Frontal cortex (tissue), 3 donors: ENCODE measurements at regions not wholly inside any gene's neighbourhood (a gene's known extent, or its start where the extent isn't known, plus 50 kb on each side); places are given as distances from the start of the nearest gene placed in this dataset.
A peak's percentile ranks its signal among the peaks of the same experiment; 100 is the strongest.
"Not testable (repeated sequence)": the region's sequence is repeated elsewhere in the genome, so short reads cannot be mapped to it uniquely, and the experiment has no call there.

ENCODE experiments used
- DNase-seq, 2 donors: peaks; one replicate each; pipeline ENCODE4 v3.0.0; 2012; ENCODE audit warnings: low spot score in 2 of 2
- FAIRE-seq: peaks from 2 replicates; lab custom pipeline; 2012; peaks lifted over from hg19 to GRCh38; lab: Jason Lieb, UNC
- donor health status: control.
- donor health status: control.
- donor health status: control.

- DNase-seq (no peak), FAIRE-seq (no peak)
Observed at GRCh38 chr7:68744036-68744435, 854.2 kb upstream of the AUTS2 start.

DNA sequence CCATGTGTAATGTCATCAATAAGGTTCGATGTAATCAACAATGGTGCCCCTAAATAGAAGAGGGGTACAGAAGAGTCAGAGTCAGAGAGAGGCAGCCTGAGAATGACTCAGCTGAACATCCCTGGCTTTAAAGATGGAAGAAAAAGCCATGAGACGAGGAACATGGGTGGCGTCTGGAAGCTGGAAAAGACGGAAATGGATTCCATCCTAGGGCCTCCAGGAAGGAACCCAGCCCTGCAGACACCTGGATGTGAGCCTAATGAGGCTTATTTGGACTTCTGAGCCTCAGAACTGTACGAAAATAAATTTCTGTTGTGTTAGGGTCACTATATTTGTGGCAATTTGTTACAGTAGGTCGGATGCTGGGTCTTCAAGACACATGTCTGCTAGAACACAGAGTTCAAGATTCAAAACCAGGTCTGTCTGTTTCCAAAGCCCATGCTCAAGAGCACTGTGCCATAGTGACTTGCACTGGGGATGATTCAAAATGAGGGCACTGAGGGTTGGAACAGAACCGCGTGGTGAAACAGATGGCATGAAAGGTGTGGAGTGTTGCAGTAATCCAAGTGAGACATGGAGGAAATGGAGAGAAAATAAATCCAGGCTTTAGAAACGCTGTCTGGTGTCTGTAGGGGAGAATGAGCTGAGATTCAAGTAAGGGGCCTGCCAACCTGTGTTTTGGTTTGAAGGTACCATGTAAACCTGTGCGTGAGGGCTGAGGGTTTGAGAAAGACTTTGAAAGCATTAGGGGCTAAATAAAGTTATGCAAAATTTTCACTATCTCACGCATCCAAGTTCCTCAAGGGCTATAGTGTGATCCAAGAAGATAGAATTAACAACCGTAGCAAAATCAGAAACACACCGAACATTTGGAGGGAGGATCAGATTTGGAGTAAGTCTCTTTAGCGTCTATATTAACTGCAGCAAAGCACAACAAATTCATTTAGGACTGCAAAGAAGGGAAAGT, 849.1 kb upstream of the AUTS2 start:
- DNase-seq (no peak), FAIRE-seq (no peak)

GRCh38 chr7:68752485-68753178, 845.6 kb upstream of the AUTS2 start:
- FAIRE-seq (no peak), DNase-seq (no peak)

GRCh38 chr7:68754414-68754813, 843.9 kb upstream of the AUTS2 start:
- no peak for FAIRE-seq

GRCh38 chr7:68756986-68757495, 841.2 kb upstream of the AUTS2 start:
- no peak for FAIRE-seq
- DNase-seq, result no peak

More at GRCh38 chr7:68754414-68754813, 843.9 kb upstream of the AUTS2 start:
- no peak for DNase-seq

- FAIRE-seq (no peak), DNase-seq (no peak)
Observed at GRCh38 chr7:68760556-68760955, 837.7 kb upstream of the AUTS2 start.

DNA sequence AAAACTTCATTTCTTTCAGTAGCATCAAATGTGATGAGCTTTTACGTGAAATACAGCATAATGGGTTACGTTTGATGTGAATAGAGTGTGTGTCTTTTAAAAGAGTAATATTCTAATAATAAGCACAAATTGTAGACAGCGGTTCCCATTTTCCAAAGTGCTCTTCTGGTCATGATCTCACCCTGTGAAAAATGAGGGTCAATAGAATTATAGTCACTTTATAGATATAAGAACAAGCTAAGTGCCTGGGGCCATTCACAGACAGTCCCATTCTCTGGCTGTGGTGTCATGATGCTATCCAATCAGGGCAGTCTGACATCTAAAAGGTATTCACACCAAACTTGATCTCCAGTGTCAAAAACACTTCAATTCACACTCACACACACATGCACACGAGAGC, 830.8 kb upstream of the AUTS2 start:
- FAIRE-seq, result no peak
- DNase-seq, result no peak

- peak; percentile 8 to 32 for DNase-seq
- no peak for FAIRE-seq
Observed at GRCh38 chr7:68770649-68771048, 827.6 kb upstream of the AUTS2 start.

- DNase-seq (no peak), FAIRE-seq (no peak)
Observed at GRCh38 chr7:68776326-68776725, 821.9 kb upstream of the AUTS2 start.

DNA sequence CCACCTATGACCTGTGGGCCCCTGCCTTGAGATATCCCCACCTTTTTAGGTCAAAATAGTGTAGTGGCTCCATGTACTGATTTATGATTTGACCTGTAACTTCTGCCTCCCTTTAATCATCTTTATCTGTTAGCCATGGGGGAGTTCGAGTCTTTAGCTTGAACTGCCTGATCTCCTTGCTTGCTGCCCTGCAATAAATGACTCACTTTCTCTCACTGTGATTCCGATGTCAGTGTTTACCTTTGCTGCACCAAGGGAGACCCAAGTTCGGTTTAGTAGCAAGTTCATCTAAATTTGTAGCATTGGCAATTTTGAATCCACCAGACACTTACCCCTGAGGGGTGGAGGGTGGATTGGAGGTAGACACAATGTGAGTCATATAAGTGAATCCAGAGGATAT, 814.6 kb upstream of the AUTS2 start:
- FAIRE-seq, result no peak
- DNase-seq, result no peak

DNA sequence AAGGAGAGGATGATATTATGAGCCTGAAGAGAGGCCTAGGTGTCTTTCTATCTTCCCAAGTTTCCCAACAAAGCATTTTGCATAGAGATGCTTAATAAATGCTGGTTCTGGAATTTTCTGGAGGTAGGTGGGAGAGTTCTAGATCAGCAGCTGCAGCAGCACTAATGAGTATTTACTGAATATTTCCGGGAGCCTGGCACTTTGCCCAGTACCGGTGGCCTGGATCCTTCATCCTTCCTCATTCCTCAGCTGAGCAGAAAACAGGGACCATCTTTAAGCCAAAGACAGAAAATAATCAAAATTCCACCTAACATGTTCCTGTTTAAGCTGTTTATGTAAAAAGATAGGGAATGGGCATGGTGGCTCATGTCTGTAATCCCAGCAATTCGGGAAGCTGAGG, 813.2 kb upstream of the AUTS2 start:
- DNase-seq, result no peak
- no peak for FAIRE-seq

DNA sequence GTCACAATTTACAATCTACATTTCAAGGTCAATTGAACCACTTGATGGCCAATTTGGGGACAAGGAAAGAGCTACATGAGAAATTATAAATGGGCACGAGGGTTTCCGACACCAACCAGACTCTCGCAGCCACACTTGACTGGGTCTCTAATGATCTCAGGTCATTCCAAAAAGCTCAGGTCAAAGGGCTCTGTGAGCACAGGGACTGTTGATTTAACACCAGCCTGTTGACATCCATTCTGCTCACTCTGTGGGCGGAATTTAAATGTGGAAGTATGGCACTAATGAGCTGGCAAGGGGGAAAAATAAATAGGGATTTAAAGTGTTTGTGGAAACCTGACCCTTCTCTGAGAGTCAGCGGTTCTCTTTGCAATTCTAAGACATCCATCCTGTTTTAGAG, 810.7 kb upstream of the AUTS2 start:
- DNase-seq (no peak), FAIRE-seq (no peak)

- FAIRE-seq, DNase-seq: not testable (repeated sequence)
Observed at GRCh38 chr7:68788529-68788928, 809.7 kb upstream of the AUTS2 start.

DNA sequence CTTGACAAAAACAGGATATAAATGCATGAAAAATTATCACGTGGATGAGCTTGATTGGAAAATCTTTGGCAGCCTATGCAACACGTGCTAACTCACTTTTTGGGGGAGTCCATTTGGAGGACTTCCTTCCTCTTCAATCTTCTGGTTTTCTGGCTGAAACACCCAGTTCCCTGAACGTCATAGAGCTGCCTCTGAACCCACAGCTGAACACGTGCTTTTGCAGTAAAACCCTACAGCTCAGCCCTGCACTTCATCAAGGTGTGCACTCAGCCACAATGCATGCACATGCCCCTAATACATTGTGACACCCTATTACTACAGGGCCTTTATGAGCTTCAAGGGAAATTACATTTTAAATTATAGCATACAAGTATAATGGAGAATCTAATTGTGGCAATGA, 808.7 kb upstream of the AUTS2 start:
- FAIRE-seq (no peak), DNase-seq (no peak)

DNA sequence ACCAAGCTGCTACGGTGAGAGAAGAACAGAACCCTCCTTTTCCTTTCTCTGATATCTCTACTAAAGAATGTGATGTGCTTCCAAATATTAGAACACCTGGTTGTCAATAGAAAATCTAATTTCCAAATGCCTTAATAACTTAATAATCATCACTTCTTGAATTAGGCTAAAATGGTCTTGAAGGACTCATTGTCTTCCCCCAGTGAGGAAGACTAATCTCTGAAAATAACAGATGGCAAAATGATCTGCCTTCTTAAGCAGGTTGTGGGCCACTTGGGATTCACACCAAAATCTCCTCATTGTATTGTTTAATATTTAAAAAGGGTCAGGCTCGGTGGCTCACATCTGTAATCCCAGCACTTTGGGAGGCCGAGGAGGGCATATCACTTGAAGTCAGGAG, 805.9 kb upstream of the AUTS2 start:
- no peak for DNase-seq
- FAIRE-seq, result no peak

- FAIRE-seq, result no peak
- DNase-seq, result no peak
Observed at GRCh38 chr7:68793513-68793912, 804.8 kb upstream of the AUTS2 start.

GRCh38 chr7:68800316-68800715, 798.0 kb upstream of the AUTS2 start:
- DNase-seq (no peak), FAIRE-seq (no peak)

GRCh38 chr7:68805159-68805558, 793.1 kb upstream of the AUTS2 start:
- DNase-seq (no peak), FAIRE-seq (no peak)

DNA sequence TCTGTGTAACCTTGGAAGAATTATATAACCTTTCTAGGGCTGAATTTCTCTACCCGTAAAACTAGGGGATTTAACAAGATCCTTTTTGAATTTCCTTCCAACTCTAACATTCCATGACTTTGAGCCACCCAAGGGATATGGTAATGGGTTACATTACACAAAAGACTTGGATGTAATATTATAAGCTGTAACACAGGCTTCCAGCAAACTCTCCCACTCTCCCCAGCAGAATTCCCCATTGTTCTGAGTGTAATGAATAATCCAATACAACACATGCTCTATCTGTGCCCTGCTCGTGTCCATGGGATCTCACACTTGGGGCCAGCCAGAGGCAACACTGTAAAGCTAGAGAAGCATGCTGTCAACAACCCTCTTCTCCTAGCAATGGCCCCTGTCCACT, 790.6 kb upstream of the AUTS2 start:
- DNase-seq (no peak), FAIRE-seq (no peak)

GRCh38 chr7:68813551-68814080, 784.7 kb upstream of the AUTS2 start:
- DNase-seq (no peak), FAIRE-seq (no peak)

GRCh38 chr7:68816491-68816890, 781.8 kb upstream of the AUTS2 start:
- no peak for FAIRE-seq

More at GRCh38 chr7:68816491-68816890, 781.8 kb upstream of the AUTS2 start:
- no peak for DNase-seq
